Parathyroid adenoma (tissue), 2 donors: ENCODE measurements at regions not wholly inside any gene's neighbourhood (a gene's known extent, or its start where the extent isn't known, plus 50 kb on each side); places are given as distances from the start of the nearest gene placed in this dataset.

Source experiments
- H2AFZ ChIP-seq: fragments of 300-600 bp; sonication (generic); one replicate; pipeline ENCODE4 v1.7.0; 2017; ENCODE audit warnings: antibody characterized with exemption, mild to moderate bottlenecking
- H3K27ac ChIP-seq: fragments of 300-600 bp; sonication (generic); one replicate; pipeline ENCODE4 v1.7.0; 2017
- H3K27me3 ChIP-seq: fragments of 300-600 bp; sonication (generic); one replicate; pipeline ENCODE4 v1.7.0; 2017; ENCODE audit warnings: low read length; ENCODE audit not compliant: control insufficient read depth, insufficient read depth
- H3K36me3 ChIP-seq: fragments of 300-600 bp; sonication (generic); one replicate; pipeline ENCODE4 v1.7.0; 2017; ENCODE audit warnings: low read length; ENCODE audit not compliant: control insufficient read depth, insufficient read depth
- H3K4me1 ChIP-seq: fragments of 300-600 bp; sonication (generic); one replicate; pipeline ENCODE4 v1.7.0; 2017; ENCODE audit warnings: control low read depth
- H3K4me2 ChIP-seq: fragments of 300-600 bp; sonication (generic); one replicate; pipeline ENCODE4 v1.7.0; 2017; ENCODE audit warnings: low read length
- H3K4me3 ChIP-seq: fragments of 300-600 bp; sonication (generic); one replicate; pipeline ENCODE4 v1.7.0; 2017; ENCODE audit warnings: low read depth, low read length
- H3K79me2 ChIP-seq: fragments of 300-600 bp; sonication (generic); one replicate; pipeline ENCODE4 v1.7.0; 2017; ENCODE audit warnings: control low read depth
- H3K9ac ChIP-seq: fragments of 300-600 bp; sonication (generic); one replicate; pipeline ENCODE4 v1.7.0; 2017; ENCODE audit warnings: mild to moderate bottlenecking
- H3K9me3 ChIP-seq: fragments of 300-600 bp; sonication (generic); one replicate; pipeline ENCODE4 v1.7.0; 2017; ENCODE audit warnings: low read length; ENCODE audit not compliant: control insufficient read depth
- TF ChIP-seq, protein P1 (sequence below): fragments of 300-600 bp; sonication (generic); IDR thresholded peaks from one replicate; pipeline ENCODE4 v1.7.0; 2017; ENCODE audit warnings: antibody characterized with exemption, mild to moderate bottlenecking
- donor health status: primary hyperparathyroidism.

DNA sequence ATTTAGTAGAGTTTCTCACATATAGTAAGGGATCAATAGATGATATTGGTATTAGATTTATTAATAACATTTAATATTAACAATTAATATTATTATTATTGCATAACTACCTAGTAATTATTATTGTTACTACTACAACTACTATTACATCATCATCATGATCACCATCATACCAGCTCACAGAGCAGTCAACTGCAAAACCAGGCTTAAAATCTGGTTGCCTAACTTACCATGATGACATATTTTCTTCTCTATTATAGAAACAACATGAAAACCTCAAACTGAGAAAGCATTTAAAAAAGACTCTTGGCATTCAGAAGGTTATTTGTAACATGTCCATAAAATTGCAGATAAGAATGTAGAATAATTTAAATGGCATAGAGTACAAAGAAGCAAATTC lies 247.0 kb upstream of the TTC29 start:
- Histone ChIP-seq H3K4me1 (no peaks in the 10 kb centered on the region), H3K9ac (no peak overlapping the region), H2AFZ (no peak overlapping the region), H3K27me3 (no peaks in the 10 kb centered on the region), H3K79me2 (no peaks in the 10 kb centered on the region), H3K4me3 (no peak overlapping the region), H3K36me3 (no peaks in the 10 kb centered on the region), H3K4me2 (no peak overlapping the region), H3K9me3 (no peaks in the 10 kb centered on the region), H3K27ac (no peak overlapping the region)
- TF ChIP-seq, protein P1, sequence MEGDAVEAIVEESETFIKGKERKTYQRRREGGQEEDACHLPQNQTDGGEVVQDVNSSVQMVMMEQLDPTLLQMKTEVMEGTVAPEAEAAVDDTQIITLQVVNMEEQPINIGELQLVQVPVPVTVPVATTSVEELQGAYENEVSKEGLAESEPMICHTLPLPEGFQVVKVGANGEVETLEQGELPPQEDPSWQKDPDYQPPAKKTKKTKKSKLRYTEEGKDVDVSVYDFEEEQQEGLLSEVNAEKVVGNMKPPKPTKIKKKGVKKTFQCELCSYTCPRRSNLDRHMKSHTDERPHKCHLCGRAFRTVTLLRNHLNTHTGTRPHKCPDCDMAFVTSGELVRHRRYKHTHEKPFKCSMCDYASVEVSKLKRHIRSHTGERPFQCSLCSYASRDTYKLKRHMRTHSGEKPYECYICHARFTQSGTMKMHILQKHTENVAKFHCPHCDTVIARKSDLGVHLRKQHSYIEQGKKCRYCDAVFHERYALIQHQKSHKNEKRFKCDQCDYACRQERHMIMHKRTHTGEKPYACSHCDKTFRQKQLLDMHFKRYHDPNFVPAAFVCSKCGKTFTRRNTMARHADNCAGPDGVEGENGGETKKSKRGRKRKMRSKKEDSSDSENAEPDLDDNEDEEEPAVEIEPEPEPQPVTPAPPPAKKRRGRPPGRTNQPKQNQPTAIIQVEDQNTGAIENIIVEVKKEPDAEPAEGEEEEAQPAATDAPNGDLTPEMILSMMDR: no peak

DNA sequence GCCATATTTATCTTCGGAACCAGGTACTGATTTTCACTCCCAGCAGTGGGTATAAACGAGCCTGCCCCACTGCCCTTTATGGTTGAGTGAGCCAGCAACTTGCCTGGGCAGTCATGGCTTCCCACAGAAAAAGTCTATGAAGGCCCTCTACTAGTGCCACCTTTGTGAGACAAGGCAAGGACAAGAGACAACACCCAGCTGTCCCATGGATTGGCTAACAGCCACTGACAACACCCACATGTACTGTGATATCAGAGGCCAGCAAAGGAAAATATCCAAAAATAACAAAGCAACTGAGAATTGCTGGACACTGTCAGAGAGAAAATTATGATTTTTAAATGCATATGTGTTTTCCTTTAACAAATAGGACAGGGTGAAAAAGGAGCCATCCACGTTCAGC lies 248.4 kb upstream of the TTC29 start:
- no peak overlapping the region for H3K4me3 ChIP-seq
- no peaks in the 10 kb centered on the region for H3K36me3 ChIP-seq
- H3K4me1 ChIP-seq: no peaks in the 10 kb centered on the region
- H3K9ac ChIP-seq: no peak overlapping the region
- no peak overlapping the region for H3K4me2 ChIP-seq
- TF ChIP-seq, protein P1: no peak
- H3K27me3 ChIP-seq: no peaks in the 10 kb centered on the region
- H3K9me3 ChIP-seq: no peaks in the 10 kb centered on the region
- H3K27ac ChIP-seq: no peak overlapping the region
- H3K79me2 ChIP-seq: no peaks in the 10 kb centered on the region
- no peak overlapping the region for H2AFZ ChIP-seq

DNA sequence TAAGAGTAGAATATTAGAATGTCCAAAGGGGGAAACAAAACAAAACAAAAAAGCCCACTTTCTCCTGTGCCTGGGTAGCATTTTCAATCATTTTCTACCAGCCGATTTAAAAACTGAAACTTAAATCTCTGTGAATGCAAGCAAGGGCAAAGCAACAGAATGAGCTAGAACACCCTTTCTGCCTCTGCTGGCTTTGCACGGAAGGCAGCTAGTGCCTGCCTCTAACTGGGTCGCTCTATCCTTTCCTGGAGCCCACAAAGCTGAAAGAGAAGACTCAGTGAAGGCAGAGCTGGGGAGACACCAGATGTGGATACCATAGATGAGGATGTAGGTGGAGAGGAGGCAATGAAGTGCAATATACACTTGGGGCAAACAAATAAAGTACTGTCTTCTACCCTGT lies 248.9 kb upstream of the TTC29 start:
- H3K9ac ChIP-seq: no peak overlapping the region
- no peaks in the 10 kb centered on the region for H3K9me3 ChIP-seq
- H3K4me3 ChIP-seq: no peak overlapping the region
- H3K4me2 ChIP-seq: no peak overlapping the region
- no peak overlapping the region for H3K27ac ChIP-seq
- TF ChIP-seq, protein P1: no peak
- H3K4me1 ChIP-seq: no peaks in the 10 kb centered on the region
- H3K27me3 ChIP-seq: no peaks in the 10 kb centered on the region
- no peak overlapping the region for H2AFZ ChIP-seq
- H3K36me3 ChIP-seq: no peaks in the 10 kb centered on the region
- no peaks in the 10 kb centered on the region for H3K79me2 ChIP-seq

DNA sequence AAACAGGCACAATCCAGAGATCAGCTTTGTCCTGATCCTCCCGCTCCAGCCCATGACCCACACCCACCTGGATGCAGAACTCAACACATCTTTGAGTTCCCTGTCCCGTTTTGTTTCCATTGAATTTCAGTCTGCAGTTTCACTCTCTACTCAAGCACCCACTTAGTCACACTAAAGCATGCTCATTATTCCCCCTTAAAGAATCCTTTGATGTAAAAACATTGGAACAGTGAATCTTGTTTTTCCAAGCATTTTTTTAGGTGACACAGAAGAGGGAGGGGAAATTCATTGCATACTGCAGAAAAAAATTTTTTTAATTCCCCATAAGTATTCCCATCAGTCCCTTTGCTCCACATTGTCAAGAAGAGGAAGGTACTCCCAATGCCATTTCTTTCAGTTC lies 249.7 kb upstream of the TTC29 start:
- Histone ChIP-seq H3K27ac (no peak overlapping the region), H3K36me3 (no peaks in the 10 kb centered on the region), H3K4me2 (no peak overlapping the region), H3K9ac (no peak overlapping the region), H3K27me3 (no peaks in the 10 kb centered on the region), H3K79me2 (no peaks in the 10 kb centered on the region), H2AFZ (no peak overlapping the region), H3K4me1 (no peaks in the 10 kb centered on the region), H3K4me3 (no peak overlapping the region), H3K9me3 (no peaks in the 10 kb centered on the region)
- TF ChIP-seq, protein P1: no peak

DNA sequence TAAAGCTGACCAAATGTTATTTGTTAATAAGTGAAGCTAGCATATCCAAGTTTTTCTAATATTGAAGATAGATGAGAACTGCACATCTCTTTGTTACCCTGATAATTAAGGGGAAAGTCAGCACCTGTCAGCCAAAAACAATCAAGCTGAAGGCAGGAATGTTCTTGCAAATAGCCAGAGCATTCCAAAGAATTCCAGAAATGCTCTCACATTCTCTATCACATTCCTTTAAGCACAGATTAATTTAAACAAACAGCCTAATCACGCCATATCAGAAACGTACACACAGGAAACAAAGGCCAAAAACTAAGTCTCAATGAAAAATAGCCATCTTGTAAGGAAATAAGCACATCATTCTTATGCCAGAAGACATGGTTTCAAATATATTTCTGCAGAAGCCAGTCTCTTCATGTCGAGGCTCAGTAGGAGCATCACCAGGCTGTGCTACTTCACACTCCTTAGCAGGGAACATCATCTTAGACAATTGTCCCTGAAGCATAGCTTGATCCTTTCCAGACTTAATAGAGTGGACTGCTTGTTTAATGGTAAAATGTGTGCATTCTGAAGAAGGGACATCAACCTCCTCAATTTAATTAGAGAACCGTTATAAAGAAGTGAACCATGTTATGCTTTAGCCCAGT lies 252.9 kb upstream of the TTC29 start:
- H3K27me3 ChIP-seq: no peaks in the 10 kb centered on the region
- H3K36me3 ChIP-seq: no peaks in the 10 kb centered on the region
- TF ChIP-seq, protein P1: no peak
- H3K4me2 ChIP-seq: no peak overlapping the region
- no peaks in the 10 kb centered on the region for H3K4me1 ChIP-seq
- H2AFZ ChIP-seq: no peak overlapping the region
- H3K27ac ChIP-seq: no peak overlapping the region
- no peak overlapping the region for H3K4me3 ChIP-seq
- H3K79me2 ChIP-seq: no peaks in the 10 kb centered on the region
- no peaks in the 10 kb centered on the region for H3K9me3 ChIP-seq
- H3K9ac ChIP-seq: no peak overlapping the region
